Kidney epithelial cell (primary cell): ENCODE measurements at regions not wholly inside any gene's neighbourhood (a gene's known extent, or its start where the extent isn't known, plus 50 kb on each side); places are given as distances from the start of the nearest gene placed in this dataset.

Experiments
- DNase-seq: peaks from one replicate; pipeline ENCODE4 v3.0.0-alpha.2; 2010; ENCODE audit warnings: low read depth
- H3K27me3 ChIP-seq: 2 replicates; pipeline ENCODE4 v1.6.0; 2011; ENCODE audit warnings: low read length; ENCODE audit not compliant: control insufficient read depth, insufficient read depth
- H3K36me3 ChIP-seq: 2 replicates; pipeline ENCODE4 v1.5.1; 2011; ENCODE audit warnings: low read length; ENCODE audit not compliant: control insufficient read depth, insufficient read depth
- H3K4me3 ChIP-seq: 2 replicates; pipeline ENCODE4 v1.5.1; 2011; ENCODE audit warnings: low read depth, mild to moderate bottlenecking, control low read depth, low read length
- CTCF ChIP-seq: IDR thresholded peaks from 2 replicates; pipeline ENCODE4 v1.5.1; 2011; ENCODE audit warnings: mild to moderate bottlenecking, moderate library complexity, low read length, control low read depth, inconsistent platforms; ENCODE audit not compliant: insufficient read depth, poor library complexity, severe bottlenecking

GRCh38 chr20:3340443-3340842 is 67.0 kb downstream of the DNAAF9 start:
- no peak for TF ChIP-seq CTCF
- Histone ChIP-seq H3K27me3 (no peaks in the 10 kb centered on the region), H3K36me3 (no peaks in the 10 kb centered on the region)

GRCh38 chr20:3339571-3339970 is 67.9 kb downstream of the DNAAF9 start:
- H3K36me3 ChIP-seq, result no peaks in the 10 kb centered on the region
- TF ChIP-seq CTCF, result no peak
- no peak overlapping the region for H3K4me3 ChIP-seq
- no peak for DNase-seq
- no peaks in the 10 kb centered on the region for H3K27me3 ChIP-seq

More at GRCh38 chr20:3340443-3340842, 67.0 kb downstream of the DNAAF9 start:
- no peak for DNase-seq
- H3K4me3 ChIP-seq, result no peak overlapping the region

GRCh38 chr20:3339076-3339475 is 68.4 kb downstream of the DNAAF9 start:
- DNase-seq, result no peak
- TF ChIP-seq CTCF, result no peak
- no peaks in the 10 kb centered on the region for H3K27me3 ChIP-seq
- no peak overlapping the region for H3K4me3 ChIP-seq
- no peaks in the 10 kb centered on the region for H3K36me3 ChIP-seq

- TF ChIP-seq CTCF, result no peak
- DNase-seq, result no peak
- H3K27me3 ChIP-seq, result no peaks in the 10 kb centered on the region
- H3K4me3 ChIP-seq, result no peak overlapping the region
- H3K36me3 ChIP-seq, result no peaks in the 10 kb centered on the region
Measured at GRCh38 chr20:3334156-3334943, 73.1 kb downstream of the DNAAF9 start.

- Histone ChIP-seq H3K27me3 (no peaks in the 10 kb centered on the region), H3K36me3 (no peaks in the 10 kb centered on the region), H3K4me3 (no peak overlapping the region)
- DNase-seq, result no peak
- no peak for TF ChIP-seq CTCF
Measured at GRCh38 chr20:3330046-3330741, 77.3 kb downstream of the DNAAF9 start.
